GM23338 (cell line): ENCODE measurements at regions not wholly inside any gene's neighbourhood (a gene's known extent, or its start where the extent isn't known, plus 50 kb on each side); places are given as distances from the start of the nearest gene placed in this dataset.

Source experiments
- CTCF ChIP-seq, 2 experiments: fragments of 200-600 bp in 1 of 2; sonication (generic) in 1 of 2; conservative IDR thresholded peaks; 2 replicates each; pipeline versions ENCODE4 v1.5.1 to v1.6.1; 2016 to 2017; ENCODE audit warnings: antibody characterized with exemption in 2 of 2, low read depth in 2 of 2, mild to moderate bottlenecking in 2 of 2, moderate library complexity in 1 of 2
- EZH2 ChIP-seq: fragments of 200-600 bp; sonication (generic); IDR thresholded peaks from one replicate; pipeline ENCODE4 v1.8.0; 2017; ENCODE audit warnings: antibody characterized with exemption, mild to moderate bottlenecking, low read depth; ENCODE audit not compliant: unreplicated experiment
- EZH2phosphoT487 ChIP-seq: fragments of 200-600 bp; sonication (generic); IDR thresholded peaks from one replicate; pipeline ENCODE4 v1.8.1; 2018; ENCODE audit warnings: antibody characterized with exemption; ENCODE audit not compliant: unreplicated experiment
- NANOG ChIP-seq: IDR thresholded peaks from 2 replicates; pipeline ENCODE4 v1.6.1; 2016; ENCODE audit warnings: antibody characterized with exemption, borderline replicate concordance
- POLR2AphosphoS5 ChIP-seq: IDR thresholded peaks from 2 replicates; pipeline ENCODE4 v1.6.1; 2016; ENCODE audit warnings: antibody characterized with exemption, low read depth
- REST ChIP-seq: IDR thresholded peaks from one replicate; pipeline ENCODE4 v1.6.1; 2018; ENCODE audit warnings: antibody characterized with exemption; ENCODE audit not compliant: unreplicated experiment
- STAT1 ChIP-seq: IDR thresholded peaks from one replicate; pipeline ENCODE4 v1.6.1; 2016; ENCODE audit warnings: antibody characterized with exemption; ENCODE audit not compliant: unreplicated experiment

GRCh38 chr21:23067672-23068071, 2069.5 kb downstream of the NCAM2 start:
- TF ChIP-seq CTCF (conservative IDR thresholded peaks at IDR 0.05; ENCODE audit: low read depth in 2 of 2): no peak
- TF ChIP-seq EZH2phosphoT487: no peak
- TF ChIP-seq REST: no peak
- TF ChIP-seq EZH2: no peak
- no peak for TF ChIP-seq POLR2AphosphoS5
- no peak for TF ChIP-seq NANOG
- no peak for TF ChIP-seq STAT1
